HEK293 (cell line): ENCODE measurements at regions not wholly inside any gene's neighbourhood (a gene's known extent, or its start where the extent isn't known, plus 50 kb on each side); places are given as distances from the start of the nearest gene placed in this dataset.
A peak's percentile ranks its signal among the peaks of the same experiment; 100 is the strongest.

Source experiments
- CTCF ChIA-PET: fragments of 350-600 bp; formaldehyde crosslinking; extraction: SDS; loops from one replicate; lab custom pipeline; 2021; ENCODE audit warnings: antibody characterized with exemption; lab: Yijun Ruan, JAX
- POLR2A ChIA-PET: fragments of 300-600 bp; formaldehyde crosslinking; extraction: SDS; loops from one replicate; lab custom pipeline; 2020; ENCODE audit warnings: antibody characterized with exemption, inconsistent platforms; lab: Yijun Ruan, JAX
- H3K27ac ChIP-seq: fragments of 200-500 bp; sonication (Bioruptor generic); 2 replicates; pipeline ENCODE4 v1.5.1; 2014; ENCODE audit warnings: low read depth, low read length, control low read depth, inconsistent platforms; ENCODE audit errors: extremely low read depth
- H3K36me3 ChIP-seq, 2 experiments: fragments of 200-500 bp in 1 of 2; sonication (Bioruptor generic) in 1 of 2; 1 replicate in 1 of 2; 2 replicates in 1 of 2; pipeline ENCODE4 v1.5.1; 2014 to 2017; ENCODE audit warnings: inconsistent platforms in 2 of 2, low read length in 2 of 2; ENCODE audit not compliant: control insufficient read depth in 2 of 2, insufficient read depth in 1 of 2
- H3K4me1 ChIP-seq: fragments of 200-500 bp; sonication (Bioruptor generic); 2 replicates; pipeline ENCODE4 v1.5.1; 2014; ENCODE audit warnings: mild to moderate bottlenecking, low read length, inconsistent platforms; ENCODE audit not compliant: control insufficient read depth, insufficient read depth
- H3K4me3 ChIP-seq: 2 replicates; pipeline ENCODE4 v1.5.1; 2011; ENCODE audit warnings: low read depth, mild to moderate bottlenecking, control low read depth, low read length, moderate library complexity
- H3K9me3 ChIP-seq: fragments of 200-500 bp; sonication (Bioruptor generic); 2 replicates; pipeline ENCODE4 v1.5.1; 2014; ENCODE audit warnings: low read depth, low read length, inconsistent platforms; ENCODE audit not compliant: control insufficient read depth, insufficient read depth
- BCL11A ChIP-seq: fragments of 450-650 bp; formaldehyde crosslinking; IDR thresholded peaks from 2 replicates; pipeline ENCODE4 v1.5.1; 2016; ENCODE audit warnings: low read depth, missing biosample characterization, missing genetic modification characterization
- HOXA7 ChIP-seq: sonication (generic); formaldehyde crosslinking; IDR thresholded peaks from 2 replicates; pipeline ENCODE4 v1.8.1; 2022; ENCODE audit warnings: missing genetic modification reagents, borderline replicate concordance
- PRDM2 ChIP-seq: fragments of 450-650 bp; formaldehyde crosslinking; IDR thresholded peaks from 2 replicates; pipeline ENCODE4 v1.5.1; 2016; ENCODE audit warnings: missing biosample characterization, missing genetic modification characterization, borderline replicate concordance
- RBAK ChIP-seq: fragments of 450-650 bp; formaldehyde crosslinking; IDR thresholded peaks from 2 replicates; pipeline ENCODE4 v1.5.1; 2016; ENCODE audit warnings: missing biosample characterization, missing genetic modification characterization
- REPIN1 ChIP-seq: fragments of 450-650 bp; formaldehyde crosslinking; IDR thresholded peaks from 2 replicates; pipeline ENCODE4 v1.5.1; 2017; ENCODE audit warnings: missing biosample characterization, missing genetic modification characterization, low read depth
- SP7 ChIP-seq: fragments of 450-650 bp; formaldehyde crosslinking; IDR thresholded peaks from 2 replicates; pipeline ENCODE4 v1.5.1; 2016; ENCODE audit warnings: missing biosample characterization, missing genetic modification characterization
- WT1 ChIP-seq: fragments of 450-650 bp; formaldehyde crosslinking; IDR thresholded peaks from 2 replicates; pipeline ENCODE4 v1.5.1; 2016; ENCODE audit warnings: missing biosample characterization, missing genetic modification characterization
- ZIC2 ChIP-seq: fragments of 450-650 bp; formaldehyde crosslinking; IDR thresholded peaks from 2 replicates; pipeline ENCODE4 v1.5.1; 2016; ENCODE audit warnings: missing biosample characterization, missing genetic modification characterization
- ZNF10 ChIP-seq: fragments of 450-650 bp; formaldehyde crosslinking; IDR thresholded peaks from 2 replicates; pipeline ENCODE4 v1.5.1; 2017; ENCODE audit warnings: missing biosample characterization, missing genetic modification characterization
- ZNF2 ChIP-seq: fragments of 450-650 bp; formaldehyde crosslinking; IDR thresholded peaks from 2 replicates; pipeline ENCODE4 v1.5.1; 2016; ENCODE audit warnings: missing biosample characterization, missing genetic modification characterization
- ZNF24 ChIP-seq: fragments of 450-650 bp; formaldehyde crosslinking; IDR thresholded peaks from 2 replicates; pipeline ENCODE4 v1.5.1; 2016; ENCODE audit warnings: missing biosample characterization, missing genetic modification characterization
- ZNF292 ChIP-seq: fragments of 450-650 bp; formaldehyde crosslinking; IDR thresholded peaks from 2 replicates; pipeline ENCODE4 v1.5.1; 2016; ENCODE audit warnings: low read depth, missing biosample characterization, missing genetic modification characterization, borderline replicate concordance
- ZNF366 ChIP-seq: fragments of 450-650 bp; formaldehyde crosslinking; conservative IDR thresholded peaks from 2 replicates; pipeline ENCODE4 v1.5.1; 2016; ENCODE audit warnings: missing biosample characterization, missing genetic modification characterization
- ZNF37A ChIP-seq: fragments of 450-650 bp; IDR thresholded peaks from 2 replicates; pipeline ENCODE4 v1.5.1; 2018; ENCODE audit warnings: missing biosample characterization, missing genetic modification characterization
- ZNF544 ChIP-seq: fragments of 450-650 bp; formaldehyde crosslinking; IDR thresholded peaks from 2 replicates; pipeline ENCODE4 v1.5.0; 2017; ENCODE audit warnings: missing biosample characterization, missing genetic modification characterization
- ZNF707 ChIP-seq: fragments of 450-650 bp; formaldehyde crosslinking; IDR thresholded peaks from 2 replicates; pipeline ENCODE4 v1.5.1; 2016; ENCODE audit warnings: missing biosample characterization, missing genetic modification characterization
- TF ChIP-seq, protein P1 (sequence below): fragments of 450-650 bp; formaldehyde crosslinking; IDR thresholded peaks from 2 replicates; pipeline ENCODE4 v1.5.1; 2016; ENCODE audit warnings: missing biosample characterization, missing genetic modification characterization
- TF ChIP-seq, protein P2 (sequence below): fragments of 450-650 bp; formaldehyde crosslinking; IDR thresholded peaks from 2 replicates; pipeline ENCODE4 v1.5.1; 2017; ENCODE audit warnings: missing biosample characterization, missing genetic modification characterization

- Histone ChIP-seq H3K27ac (no peak overlapping the region), H3K9me3 (no peaks in the 10 kb centered on the region), H3K36me3 (no peaks in the 10 kb centered on the region), H3K4me3 (no peak overlapping the region), H3K4me1 (no peaks in the 10 kb centered on the region)
- POLR2A ChIA-PET: no interaction called here
- TF ChIP-seq ZNF10 (tag by site-specific recombination): no peak
- TF ChIP-seq ZNF707: no peak
- TF ChIP-seq ZIC2 (tag by site-specific recombination): 0 out of 2 replicates have a peak, but pooled peaks have one; percentile 7
- peak; percentile 51; the same call in 1 of the 2 replicates for TF ChIP-seq ZNF366 (tag by site-specific recombination)
- TF ChIP-seq ZNF2 (tag by site-specific recombination): no peak
- TF ChIP-seq WT1 (tag by site-specific recombination): peak; percentile 67; the same call in 1 of the 2 replicates
- TF ChIP-seq, protein P1, sequence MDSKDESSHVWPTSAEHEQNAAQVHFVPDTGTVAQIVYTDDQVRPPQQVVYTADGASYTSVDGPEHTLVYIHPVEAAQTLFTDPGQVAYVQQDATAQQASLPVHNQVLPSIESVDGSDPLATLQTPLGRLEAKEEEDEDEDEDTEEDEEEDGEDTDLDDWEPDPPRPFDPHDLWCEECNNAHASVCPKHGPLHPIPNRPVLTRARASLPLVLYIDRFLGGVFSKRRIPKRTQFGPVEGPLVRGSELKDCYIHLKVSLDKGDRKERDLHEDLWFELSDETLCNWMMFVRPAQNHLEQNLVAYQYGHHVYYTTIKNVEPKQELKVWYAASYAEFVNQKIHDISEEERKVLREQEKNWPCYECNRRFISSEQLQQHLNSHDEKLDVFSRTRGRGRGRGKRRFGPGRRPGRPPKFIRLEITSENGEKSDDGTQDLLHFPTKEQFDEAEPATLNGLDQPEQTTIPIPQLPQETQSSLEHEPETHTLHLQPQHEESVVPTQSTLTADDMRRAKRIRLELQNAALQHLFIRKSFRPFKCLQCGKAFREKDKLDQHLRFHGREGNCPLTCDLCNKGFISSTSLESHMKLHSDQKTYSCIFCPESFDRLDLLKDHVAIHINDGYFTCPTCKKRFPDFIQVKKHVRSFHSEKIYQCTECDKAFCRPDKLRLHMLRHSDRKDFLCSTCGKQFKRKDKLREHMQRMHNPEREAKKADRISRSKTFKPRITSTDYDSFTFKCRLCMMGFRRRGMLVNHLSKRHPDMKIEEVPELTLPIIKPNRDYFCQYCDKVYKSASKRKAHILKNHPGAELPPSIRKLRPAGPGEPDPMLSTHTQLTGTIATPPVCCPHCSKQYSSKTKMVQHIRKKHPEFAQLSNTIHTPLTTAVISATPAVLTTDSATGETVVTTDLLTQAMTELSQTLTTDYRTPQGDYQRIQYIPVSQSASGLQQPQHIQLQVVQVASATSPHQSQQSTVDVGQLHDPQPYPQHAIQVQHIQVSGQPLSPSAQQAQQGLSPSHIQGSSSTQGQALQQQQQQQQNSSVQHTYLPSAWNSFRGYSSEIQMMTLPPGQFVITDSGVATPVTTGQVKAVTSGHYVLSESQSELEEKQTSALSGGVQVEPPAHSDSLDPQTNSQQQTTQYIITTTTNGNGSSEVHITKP (tag by site-specific recombination): no peak
- TF ChIP-seq, protein P2, sequence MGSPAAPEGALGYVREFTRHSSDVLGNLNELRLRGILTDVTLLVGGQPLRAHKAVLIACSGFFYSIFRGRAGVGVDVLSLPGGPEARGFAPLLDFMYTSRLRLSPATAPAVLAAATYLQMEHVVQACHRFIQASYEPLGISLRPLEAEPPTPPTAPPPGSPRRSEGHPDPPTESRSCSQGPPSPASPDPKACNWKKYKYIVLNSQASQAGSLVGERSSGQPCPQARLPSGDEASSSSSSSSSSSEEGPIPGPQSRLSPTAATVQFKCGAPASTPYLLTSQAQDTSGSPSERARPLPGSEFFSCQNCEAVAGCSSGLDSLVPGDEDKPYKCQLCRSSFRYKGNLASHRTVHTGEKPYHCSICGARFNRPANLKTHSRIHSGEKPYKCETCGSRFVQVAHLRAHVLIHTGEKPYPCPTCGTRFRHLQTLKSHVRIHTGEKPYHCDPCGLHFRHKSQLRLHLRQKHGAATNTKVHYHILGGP (tag by site-specific recombination): no peak
- 0 out of 2 replicates have a peak, but pooled peaks have one; percentile 23 for TF ChIP-seq ZNF544 (tag by site-specific recombination)
- CTCF ChIA-PET: no interaction called here
Observed at GRCh38 chr22:27543460-27543859, 258.1 kb downstream of the MN1 start.

GRCh38 chr22:27545085-27545484, 256.5 kb downstream of the MN1 start:
- TF ChIP-seq, protein P1 (tag by site-specific recombination): no peak
- TF ChIP-seq PRDM2 (no peak), RBAK (tag by site-specific recombination) (no peak), SP7 (tag by site-specific recombination) (no peak), HOXA7 (CRISPR knock-in tag) (no peak), ZNF292 (no peak), REPIN1 (tag by site-specific recombination) (no peak), ZNF24 (no peak), BCL11A (no peak), ZNF37A (tag by site-specific recombination) (no peak)
- H3K9me3 ChIP-seq: no peaks in the 10 kb centered on the region
- H3K4me1 ChIP-seq: no peaks in the 10 kb centered on the region
- CTCF ChIA-PET: interaction anchor here (0.6 kb wide), 1 partner anchor 25 kb away, joined by 3 read pairs; no protein-coding TSS in a partner anchor
- no peak overlapping the region for H3K27ac ChIP-seq
- H3K4me3 ChIP-seq: no peak overlapping the region
- POLR2A ChIA-PET: interaction anchor here (1.5 kb wide), 1 partner anchor 9 kb away, joined by 5 read pairs; no protein-coding TSS in a partner anchor
- H3K36me3 ChIP-seq: no peaks in the 10 kb centered on the region
